Activated naive CD4-positive, alpha-beta T cell treated with anti-CD3 and anti-CD28 coated beads, Interleukin-2, amount 50 U/mL, for 24 hours (primary cell): ENCODE measurements at regions not wholly inside any gene's neighbourhood (a gene's known extent, or its start where the extent isn't known, plus 50 kb on each side); places are given as distances from the start of the nearest gene placed in this dataset.

Experiments
- H3K27ac Mint-ChIP-seq: one replicate; pipeline ENCODE4 v1.8.0; 2021; ENCODE audit warnings: mild to moderate bottlenecking, mixed read lengths
- H3K27me3 Mint-ChIP-seq: one replicate; pipeline ENCODE4 v1.8.0; 2021; ENCODE audit warnings: mixed read lengths
- H3K36me3 Mint-ChIP-seq: one replicate; pipeline ENCODE4 v1.8.0; 2021; ENCODE audit warnings: mixed read lengths
- H3K4me1 Mint-ChIP-seq: one replicate; pipeline ENCODE4 v1.8.0; 2021; ENCODE audit warnings: mixed read lengths
- H3K4me3 Mint-ChIP-seq: one replicate; pipeline ENCODE4 v1.8.0; 2021; ENCODE audit warnings: mild to moderate bottlenecking, mixed read lengths
- H3K9me3 Mint-ChIP-seq: one replicate; pipeline ENCODE4 v1.8.0; 2021; ENCODE audit warnings: mixed read lengths

GRCh38 chr3:124459678-124460077 lies 270.6 kb upstream of the UMPS start:
- Mint-ChIP-seq H3K36me3 (no peaks in the 10 kb centered on the region), H3K27me3 (peaks cover 21% of the 10 kb centered on the region), H3K4me3 (no peak overlapping the region), H3K4me1 (no peaks in the 10 kb centered on the region), H3K27ac (no peak overlapping the region), H3K9me3 (no peaks in the 10 kb centered on the region)

- H3K36me3 Mint-ChIP-seq, result no peaks in the 10 kb centered on the region
- H3K27me3 Mint-ChIP-seq, result peaks cover 16% of the 10 kb centered on the region
- no peaks in the 10 kb centered on the region for H3K9me3 Mint-ChIP-seq
- no peaks in the 10 kb centered on the region for H3K4me1 Mint-ChIP-seq
- H3K4me3 Mint-ChIP-seq, result no peak overlapping the region
- no peak overlapping the region for H3K27ac Mint-ChIP-seq
Measured at GRCh38 chr3:124461126-124461525, 269.1 kb upstream of the UMPS start.

GRCh38 chr3:124461838-124462632 lies 268.2 kb upstream of the UMPS start:
- Mint-ChIP-seq H3K36me3 (no peaks in the 10 kb centered on the region), H3K4me3 (no peak overlapping the region), H3K9me3 (no peaks in the 10 kb centered on the region), H3K27ac (no peak overlapping the region), H3K27me3 (peaks cover 16% of the 10 kb centered on the region), H3K4me1 (no peaks in the 10 kb centered on the region)

- Mint-ChIP-seq H3K27ac (no peak overlapping the region), H3K9me3 (no peaks in the 10 kb centered on the region), H3K27me3 (peaks cover 17% of the 10 kb centered on the region), H3K4me1 (no peaks in the 10 kb centered on the region), H3K4me3 (no peak overlapping the region), H3K36me3 (no peaks in the 10 kb centered on the region)
Measured at GRCh38 chr3:124463234-124463633, 267.0 kb upstream of the UMPS start.

DNA sequence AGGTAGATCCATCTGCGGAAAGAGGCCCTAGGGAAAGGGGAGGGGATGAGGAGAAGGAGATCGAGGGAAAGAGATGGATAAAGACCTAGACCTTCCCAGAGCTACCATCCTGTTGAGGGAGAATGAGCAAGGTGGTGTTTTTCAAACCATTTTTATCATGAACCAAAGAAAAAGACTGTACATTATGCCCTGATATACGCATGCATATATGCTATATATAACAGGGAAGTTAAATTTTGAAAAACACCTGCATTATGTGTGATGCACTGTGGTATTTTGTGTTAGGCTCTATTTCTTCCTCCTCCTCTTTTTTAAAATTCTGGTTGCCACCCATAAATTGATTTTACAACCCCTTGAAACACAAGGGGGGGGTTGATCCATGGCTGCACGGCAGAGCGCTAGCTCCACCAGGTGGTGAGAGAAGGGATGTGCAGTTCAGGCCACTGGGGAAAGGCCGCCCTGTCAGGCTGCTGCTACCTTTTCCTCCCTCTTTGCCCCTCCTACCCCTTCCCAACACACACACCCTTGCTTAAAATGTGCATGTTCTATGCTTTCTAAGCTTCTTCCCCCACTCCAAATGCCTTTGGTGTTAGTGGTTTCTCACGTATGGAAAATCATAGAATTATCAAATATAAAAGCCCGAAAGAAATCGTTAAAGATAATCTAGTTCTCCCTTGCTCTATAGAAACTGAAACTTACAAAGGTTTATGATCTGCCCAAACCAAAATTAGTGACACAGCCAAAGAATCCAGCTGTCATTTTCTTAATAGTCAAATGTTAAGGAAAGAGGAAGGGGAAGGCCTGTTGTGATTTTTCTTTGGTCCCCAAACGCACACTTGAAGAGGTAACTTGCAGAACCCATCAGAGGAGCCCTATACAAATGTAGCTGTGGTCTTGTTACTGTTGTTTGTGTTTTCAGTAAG lies 262.0 kb upstream of the UMPS start:
- Mint-ChIP-seq H3K27me3 (peaks cover 22% of the 10 kb centered on the region), H3K36me3 (no peaks in the 10 kb centered on the region), H3K27ac (no peak overlapping the region), H3K4me1 (no peaks in the 10 kb centered on the region), H3K9me3 (no peaks in the 10 kb centered on the region), H3K4me3 (no peak overlapping the region)

DNA sequence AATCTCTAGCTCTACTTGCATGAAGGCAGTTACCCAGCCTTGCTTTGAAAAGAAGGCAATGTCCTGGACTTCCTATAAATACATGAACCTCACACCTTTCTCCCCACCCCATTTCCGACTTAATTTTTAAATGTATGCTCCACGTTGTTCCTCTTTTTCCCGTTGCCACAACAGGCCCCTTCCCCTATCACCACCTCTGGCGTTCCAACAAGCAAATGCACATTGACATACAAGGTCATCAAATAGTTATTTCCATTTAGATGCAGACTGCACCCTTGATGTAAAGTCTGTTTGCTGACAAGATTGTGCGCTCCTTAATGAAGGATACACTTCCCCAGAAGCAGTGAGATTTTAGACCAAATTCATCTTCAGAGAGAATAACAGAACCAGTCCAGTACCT lies 260.7 kb upstream of the UMPS start:
- Mint-ChIP-seq H3K4me1 (no peaks in the 10 kb centered on the region), H3K27ac (no peak overlapping the region), H3K27me3 (peaks cover 19% of the 10 kb centered on the region), H3K9me3 (no peaks in the 10 kb centered on the region), H3K4me3 (no peak overlapping the region), H3K36me3 (no peaks in the 10 kb centered on the region)

DNA sequence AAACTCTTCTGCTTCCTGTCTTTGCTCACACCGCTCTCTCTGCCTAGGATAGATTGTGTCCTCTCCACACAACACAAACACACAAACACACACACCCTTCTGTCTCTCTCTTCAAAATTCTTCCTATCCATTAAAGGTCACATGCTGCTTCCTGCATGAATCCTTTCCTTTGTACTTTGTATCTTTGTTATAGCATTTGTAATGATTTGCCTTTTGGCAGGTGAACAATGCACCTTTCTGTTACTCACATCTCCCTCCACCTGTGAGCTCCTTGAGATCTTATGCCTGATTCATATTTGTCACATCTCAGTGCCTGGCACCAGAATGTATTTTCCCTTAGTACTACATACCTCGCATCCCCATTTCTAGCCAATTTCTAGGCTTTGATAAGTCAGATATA lies 251.4 kb upstream of the UMPS start:
- Mint-ChIP-seq H3K27ac (no peak overlapping the region), H3K4me3 (no peak overlapping the region), H3K36me3 (no peaks in the 10 kb centered on the region), H3K27me3 (peaks cover 12% of the 10 kb centered on the region), H3K9me3 (no peaks in the 10 kb centered on the region), H3K4me1 (no peaks in the 10 kb centered on the region)

DNA sequence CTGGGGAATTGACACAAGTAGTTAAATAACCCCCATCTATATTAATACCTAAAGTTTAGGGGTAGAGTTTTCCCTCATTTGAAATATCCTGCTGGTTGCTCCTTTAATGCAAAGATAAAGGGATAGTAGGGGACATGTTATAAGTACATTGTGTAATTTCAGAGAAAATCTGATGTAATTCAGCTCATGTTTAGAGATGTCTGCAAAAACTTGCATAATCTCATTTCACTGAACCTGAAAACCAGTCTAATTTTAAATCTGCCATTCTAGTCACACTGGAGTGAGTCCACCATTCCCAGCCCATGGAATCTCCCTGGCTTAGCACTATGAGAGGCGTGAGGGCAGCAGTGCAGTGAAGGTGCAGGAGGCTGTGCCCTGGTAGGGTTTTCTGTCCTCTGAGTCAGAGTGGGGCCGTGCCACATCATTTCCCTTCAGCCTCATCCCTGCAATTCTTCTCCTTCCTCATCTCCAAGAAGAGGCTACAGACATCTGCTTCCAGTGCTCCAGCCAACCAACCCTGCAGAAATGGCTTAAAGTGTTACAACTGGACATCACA lies 246.3 kb upstream of the UMPS start:
- Mint-ChIP-seq H3K9me3 (no peaks in the 10 kb centered on the region), H3K4me3 (no peak overlapping the region), H3K27me3 (peaks cover 17% of the 10 kb centered on the region), H3K36me3 (no peaks in the 10 kb centered on the region), H3K27ac (no peak overlapping the region), H3K4me1 (no peaks in the 10 kb centered on the region)

DNA sequence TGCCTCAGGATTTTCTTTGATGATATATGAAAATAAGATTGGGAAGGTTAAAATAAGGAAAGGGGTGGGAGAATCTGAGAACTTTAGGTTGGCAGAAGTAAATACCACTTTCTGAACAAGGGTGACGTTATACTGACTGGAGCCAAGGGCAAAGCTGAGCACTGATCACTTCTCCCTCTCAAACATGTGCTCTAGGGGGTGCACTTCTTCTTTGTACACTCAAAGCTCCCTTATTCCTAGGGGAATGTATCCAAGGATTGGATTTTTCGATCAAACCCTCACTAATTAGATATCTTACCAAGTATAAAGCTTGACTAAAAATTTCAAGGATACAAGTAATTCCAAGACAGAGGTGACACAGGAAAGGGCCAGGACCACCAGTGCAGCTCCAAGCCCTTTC lies 243.9 kb upstream of the UMPS start:
- Mint-ChIP-seq H3K27me3 (peaks cover 22% of the 10 kb centered on the region), H3K36me3 (no peaks in the 10 kb centered on the region), H3K27ac (no peak overlapping the region)

DNA sequence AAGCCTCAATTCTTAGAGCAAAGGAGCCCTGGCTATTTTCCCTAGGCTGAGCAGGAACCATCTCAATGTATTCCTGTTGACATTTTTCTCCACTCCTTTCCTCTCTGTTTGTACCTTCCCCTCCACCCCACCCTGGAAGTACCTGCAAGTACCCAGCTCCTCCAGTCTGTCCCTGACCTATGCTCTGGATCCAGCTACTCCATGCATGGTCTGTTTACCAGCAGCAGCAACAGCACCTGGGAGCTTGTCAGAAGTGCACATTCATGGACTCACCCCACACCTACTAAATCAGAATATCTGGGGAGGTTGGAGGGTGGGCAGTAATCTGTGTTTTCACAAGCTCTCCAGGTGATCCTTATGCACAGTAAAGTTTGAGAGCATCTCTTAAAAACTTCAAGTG lies 240.7 kb upstream of the UMPS start:
- no peak overlapping the region for H3K27ac Mint-ChIP-seq
- no peaks in the 10 kb centered on the region for H3K36me3 Mint-ChIP-seq
- H3K9me3 Mint-ChIP-seq, result no peaks in the 10 kb centered on the region
- H3K4me3 Mint-ChIP-seq, result no peak overlapping the region
- no peaks in the 10 kb centered on the region for H3K4me1 Mint-ChIP-seq
- peaks cover 8% of the 10 kb centered on the region for H3K27me3 Mint-ChIP-seq

More for the DNA sequence above, 243.9 kb upstream of the UMPS start:
- no peak overlapping the region for H3K4me3 Mint-ChIP-seq
- no peaks in the 10 kb centered on the region for H3K9me3 Mint-ChIP-seq
- no peaks in the 10 kb centered on the region for H3K4me1 Mint-ChIP-seq

GRCh38 chr3:124491098-124491497 lies 239.2 kb upstream of the UMPS start:
- H3K4me3 Mint-ChIP-seq, result no peak overlapping the region
- no peaks in the 10 kb centered on the region for H3K9me3 Mint-ChIP-seq
- H3K4me1 Mint-ChIP-seq, result no peaks in the 10 kb centered on the region
- no peak overlapping the region for H3K27ac Mint-ChIP-seq
- peaks cover 5% of the 10 kb centered on the region for H3K27me3 Mint-ChIP-seq
- no peaks in the 10 kb centered on the region for H3K36me3 Mint-ChIP-seq

DNA sequence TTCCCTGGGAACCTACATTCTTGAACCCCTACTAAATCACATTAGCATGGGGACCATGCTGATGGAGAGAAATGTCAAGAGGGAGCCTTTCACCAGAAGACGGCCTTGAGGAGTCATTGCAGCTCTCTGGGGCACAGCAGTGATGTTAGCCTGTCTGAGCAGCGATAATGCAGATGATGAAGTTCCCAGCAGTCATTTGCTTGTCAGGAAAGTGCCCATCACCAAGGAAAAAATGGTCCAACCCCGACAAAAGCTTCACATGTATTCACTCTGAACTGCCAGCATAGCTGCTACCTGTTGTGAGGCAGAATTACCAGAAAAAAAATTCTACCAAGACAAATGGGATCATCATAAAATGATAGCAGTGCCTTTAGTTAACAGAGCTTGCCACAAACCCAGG lies 238.4 kb upstream of the UMPS start:
- Mint-ChIP-seq H3K4me1 (no peaks in the 10 kb centered on the region), H3K27me3 (peaks cover 5% of the 10 kb centered on the region), H3K9me3 (no peaks in the 10 kb centered on the region), H3K27ac (no peak overlapping the region), H3K36me3 (no peaks in the 10 kb centered on the region), H3K4me3 (no peak overlapping the region)

- H3K9me3 Mint-ChIP-seq, result no peaks in the 10 kb centered on the region
- peaks cover 5% of the 10 kb centered on the region for H3K27me3 Mint-ChIP-seq
- no peaks in the 10 kb centered on the region for H3K36me3 Mint-ChIP-seq
- H3K27ac Mint-ChIP-seq, result no peak overlapping the region
- no peak overlapping the region for H3K4me3 Mint-ChIP-seq
- H3K4me1 Mint-ChIP-seq, result no peaks in the 10 kb centered on the region
Measured at GRCh38 chr3:124492824-124493223, 237.4 kb upstream of the UMPS start.

GRCh38 chr3:124496061-124496460 lies 234.2 kb upstream of the UMPS start:
- no peaks in the 10 kb centered on the region for H3K36me3 Mint-ChIP-seq

DNA sequence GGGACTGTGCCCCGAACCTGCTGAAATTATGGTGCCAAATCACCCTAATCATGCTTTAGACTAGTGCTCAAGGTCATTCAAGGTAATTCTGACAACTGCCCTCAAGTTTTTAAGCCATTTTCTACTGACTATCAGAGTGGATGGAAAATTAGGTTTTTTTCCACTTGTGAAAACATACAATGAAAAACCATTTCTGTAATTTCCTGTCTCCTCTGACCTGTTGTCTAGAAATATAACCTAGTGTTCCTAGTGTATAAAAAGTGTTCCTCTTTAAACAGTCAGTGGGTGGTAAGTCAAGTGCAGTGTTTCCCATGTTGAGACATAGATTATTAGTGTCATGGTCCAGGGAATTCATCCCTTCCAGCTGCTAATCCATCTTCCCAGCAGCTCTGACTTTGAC lies 232.8 kb upstream of the UMPS start:
- H3K36me3 Mint-ChIP-seq, result no peaks in the 10 kb centered on the region
- H3K4me1 Mint-ChIP-seq, result no peaks in the 10 kb centered on the region
- no peaks in the 10 kb centered on the region for H3K9me3 Mint-ChIP-seq
- no peak overlapping the region for H3K4me3 Mint-ChIP-seq
- H3K27ac Mint-ChIP-seq, result no peak overlapping the region
- peaks cover 7% of the 10 kb centered on the region for H3K27me3 Mint-ChIP-seq

More at GRCh38 chr3:124496061-124496460, 234.2 kb upstream of the UMPS start:
- Mint-ChIP-seq H3K4me1 (no peaks in the 10 kb centered on the region), H3K27me3 (peaks cover 2% of the 10 kb centered on the region), H3K27ac (no peak overlapping the region), H3K9me3 (no peaks in the 10 kb centered on the region), H3K4me3 (no peak overlapping the region)

GRCh38 chr3:124498891-124499290 lies 231.4 kb upstream of the UMPS start:
- Mint-ChIP-seq H3K4me1 (no peaks in the 10 kb centered on the region), H3K36me3 (no peaks in the 10 kb centered on the region), H3K9me3 (no peaks in the 10 kb centered on the region), H3K27ac (no peak overlapping the region), H3K4me3 (no peak overlapping the region), H3K27me3 (peaks cover 9% of the 10 kb centered on the region)
